Hepatocyte (in vitro differentiated cells): ENCODE measurements at regions not wholly inside any gene's neighbourhood (a gene's known extent, or its start where the extent isn't known, plus 50 kb on each side); places are given as distances from the start of the nearest gene placed in this dataset.

Experiments
- DNase-seq: peaks from one replicate; pipeline ENCODE4 v3.0.0-alpha.2; 2016; ENCODE audit warnings: low spot score
- H2AFZ ChIP-seq: fragments of 200-600 bp; sonication (generic); 2 replicates; pipeline ENCODE4 v1.6.0; 2016; ENCODE audit warnings: antibody characterized with exemption, mild to moderate bottlenecking
- H3K27ac ChIP-seq: fragments of 200-600 bp; sonication (generic); 2 replicates; pipeline ENCODE4 v1.5.1; 2016; ENCODE audit warnings: mild to moderate bottlenecking
- H3K27me3 ChIP-seq: fragments of 200-600 bp; sonication (generic); 2 replicates; pipeline ENCODE4 v1.6.1; 2016
- H3K36me3 ChIP-seq: fragments of 200-600 bp; sonication (generic); replicated peaks from 2 replicates; pipeline ENCODE4 v1.5.1; 2016; ENCODE audit warnings: low read depth; ENCODE audit not compliant: insufficient read depth
- H3K4me1 ChIP-seq: fragments of 200-600 bp; sonication (generic); 2 replicates; pipeline ENCODE4 v1.5.1; 2016; ENCODE audit warnings: mild to moderate bottlenecking, moderate library complexity; ENCODE audit not compliant: insufficient read depth
- H3K4me2 ChIP-seq: fragments of 200-600 bp; sonication (generic); 2 replicates; pipeline ENCODE4 v1.6.0; 2016
- H3K4me3 ChIP-seq: fragments of 200-600 bp; sonication (generic); 2 replicates; pipeline ENCODE4 v1.5.1; 2016; ENCODE audit warnings: mild to moderate bottlenecking
- H3K79me2 ChIP-seq: fragments of 200-600 bp; sonication (generic); 2 replicates; pipeline ENCODE4 v1.6.0; 2017; ENCODE audit warnings: mild to moderate bottlenecking
- H3K9me2 ChIP-seq: fragments of 200-600 bp; sonication (generic); replicated peaks from 2 replicates; pipeline ENCODE4 v1.6.0; 2017; ENCODE audit warnings: mild to moderate bottlenecking; ENCODE audit not compliant: insufficient read depth
- H3K9me3 ChIP-seq: fragments of 200-600 bp; sonication (generic); 2 replicates; pipeline ENCODE4 v1.5.1; 2016; ENCODE audit warnings: low read depth, mild to moderate bottlenecking
- H4K20me1 ChIP-seq: fragments of 200-600 bp; sonication (generic); 2 replicates; pipeline ENCODE4 v1.6.0; 2016; ENCODE audit warnings: mild to moderate bottlenecking; ENCODE audit not compliant: insufficient read depth, poor library complexity, severe bottlenecking
- CTCF ChIP-seq: fragments of 200-600 bp; sonication (generic); IDR thresholded peaks from 2 replicates; pipeline ENCODE4 v1.5.1; 2016; ENCODE audit warnings: antibody characterized with exemption, mild to moderate bottlenecking; ENCODE audit not compliant: poor library complexity
- EZH2 ChIP-seq: fragments of 200-600 bp; sonication (generic); IDR thresholded peaks from 2 replicates; pipeline ENCODE4 v1.6.1; 2016; ENCODE audit warnings: antibody characterized with exemption, mild to moderate bottlenecking, borderline replicate concordance
- EZH2phosphoT487 ChIP-seq: fragments of 200-600 bp; sonication (generic); IDR thresholded peaks from one replicate; pipeline ENCODE4 v1.6.1; 2018; ENCODE audit warnings: antibody characterized with exemption, mild to moderate bottlenecking, low read depth, moderate library complexity; ENCODE audit not compliant: unreplicated experiment, severe bottlenecking
- WGBS: methylation state at CpG from one replicate; pipeline ENCODE4 v1.1.6; 2016; ENCODE audit warnings: low lambda C conversion rate; ENCODE audit errors: missing lambda C conversion rate; 5-methylcytosine and 5-hydroxymethylcytosine counted together

- TF ChIP-seq EZH2 (no peak), EZH2phosphoT487 (no peak), CTCF (no peak)
- no peak overlapping the region for H3K4me2 ChIP-seq
These were observed 105.4 kb upstream of the SLC7A11 start for GRCh38 chr4:138347561-138347960.

GRCh38 chr4:138344851-138345250 lies 102.7 kb upstream of the SLC7A11 start:
- H3K79me2 ChIP-seq, result no peaks in the 10 kb centered on the region
- no peak for TF ChIP-seq EZH2
- no peak for TF ChIP-seq EZH2phosphoT487
- no peak for TF ChIP-seq CTCF
- no peak overlapping the region for H3K4me2 ChIP-seq
- 56% methylated on average over 4 of the region's 4 CpGs for WGBS
- H3K36me3 ChIP-seq, result no peaks in the 10 kb centered on the region
- H3K4me1 ChIP-seq, result no peaks in the 10 kb centered on the region
- H3K27ac ChIP-seq, result no peak overlapping the region
- H4K20me1 ChIP-seq, result no peaks in the 10 kb centered on the region
- H3K9me2 ChIP-seq, result no peaks in the 10 kb centered on the region
- H3K9me3 ChIP-seq, result no peaks in the 10 kb centered on the region
- H3K27me3 ChIP-seq, result no peaks in the 10 kb centered on the region
- no peak overlapping the region for H3K4me3 ChIP-seq
- H2AFZ ChIP-seq, result no peak overlapping the region
- DNase-seq, result no peak

More at GRCh38 chr4:138347561-138347960, 105.4 kb upstream of the SLC7A11 start:
- no peak for DNase-seq
- H3K27me3 ChIP-seq, result no peaks in the 10 kb centered on the region
- no peaks in the 10 kb centered on the region for H4K20me1 ChIP-seq
- H3K36me3 ChIP-seq, result no peaks in the 10 kb centered on the region
- H3K4me1 ChIP-seq, result no peaks in the 10 kb centered on the region
- no peaks in the 10 kb centered on the region for H3K9me3 ChIP-seq
- H3K27ac ChIP-seq, result peak overlapping the region; percentile 29
- H3K9me2 ChIP-seq, result no peaks in the 10 kb centered on the region
- H3K4me3 ChIP-seq, result no peak overlapping the region
- H2AFZ ChIP-seq, result no peak overlapping the region
- H3K79me2 ChIP-seq, result no peaks in the 10 kb centered on the region

- H3K4me2 ChIP-seq, result no peak overlapping the region
- WGBS, result 75% methylated on average over 1 of the region's 1 CpG
- no peak for TF ChIP-seq CTCF
- TF ChIP-seq EZH2phosphoT487, result no peak
- TF ChIP-seq EZH2, result no peak
These were observed 101.9 kb upstream of the SLC7A11 start for GRCh38 chr4:138344054-138344453.

GRCh38 chr4:138341739-138342415 lies 99.7 kb upstream of the SLC7A11 start:
- H3K27me3 ChIP-seq, result no peaks in the 10 kb centered on the region
- H4K20me1 ChIP-seq, result no peaks in the 10 kb centered on the region

More at GRCh38 chr4:138344054-138344453, 101.9 kb upstream of the SLC7A11 start:
- DNase-seq, result no peak
- no peak overlapping the region for H3K27ac ChIP-seq
- no peaks in the 10 kb centered on the region for H4K20me1 ChIP-seq
- H3K9me2 ChIP-seq, result no peaks in the 10 kb centered on the region
- no peak overlapping the region for H3K4me3 ChIP-seq
- no peaks in the 10 kb centered on the region for H3K27me3 ChIP-seq
- H3K36me3 ChIP-seq, result no peaks in the 10 kb centered on the region
- H2AFZ ChIP-seq, result no peak overlapping the region
- no peaks in the 10 kb centered on the region for H3K9me3 ChIP-seq
- no peaks in the 10 kb centered on the region for H3K4me1 ChIP-seq
- no peaks in the 10 kb centered on the region for H3K79me2 ChIP-seq

More at GRCh38 chr4:138341739-138342415, 99.7 kb upstream of the SLC7A11 start:
- no peaks in the 10 kb centered on the region for H3K79me2 ChIP-seq
- WGBS, result 96% methylated on average over 3 of the region's 3 CpGs
- H3K9me2 ChIP-seq, result no peaks in the 10 kb centered on the region
- H2AFZ ChIP-seq, result no peak overlapping the region
- TF ChIP-seq EZH2phosphoT487 (no peak), EZH2 (no peak), CTCF (no peak)
- no peaks in the 10 kb centered on the region for H3K9me3 ChIP-seq
- no peak for DNase-seq
- no peaks in the 10 kb centered on the region for H3K4me1 ChIP-seq
- H3K4me3 ChIP-seq, result no peak overlapping the region
- H3K36me3 ChIP-seq, result no peaks in the 10 kb centered on the region
- H3K4me2 ChIP-seq, result no peak overlapping the region
- H3K27ac ChIP-seq, result no peak overlapping the region
